GM12878 (cell line): ENCODE measurements at regions not wholly inside any gene's neighbourhood (a gene's known extent, or its start where the extent isn't known, plus 50 kb on each side); places are given as distances from the start of the nearest gene placed in this dataset.

Experiments used
- ATAC-seq: fragments of 200-7000 bp; cut with Tn5 transposase; 3 replicates; pipeline ENCODE4 v1.9.1; 2020; ENCODE audit warnings: mild to moderate bottlenecking, moderate library complexity
- BruUV-seq: library from RNA; stranded (reverse); fragments of 400-500 nt; replicated peaks from 2 replicates; lab custom pipeline; 2021; lab: Mats Ljungman, UMichigan
- CTCF ChIA-PET: fragments of 300-600 bp; sonication (Branson Sonifier 250); formaldehyde crosslinking; extraction: SDS; loops from one replicate; lab custom pipeline; 2021; ENCODE audit warnings: inconsistent platforms; lab: Yijun Ruan, JAX
- POLR2A ChIA-PET: fragments of 350-600 bp; formaldehyde crosslinking; extraction: SDS; loops from one replicate; lab custom pipeline; 2021; ENCODE audit warnings: inconsistent platforms; lab: Charles Lee
- RAD21 ChIA-PET: fragments of 300-600 bp; sonication (Branson Sonifier 250); formaldehyde crosslinking; loops from one replicate; lab custom pipeline; 2023; ENCODE audit warnings: antibody characterized with exemption; ENCODE audit not compliant: unreplicated experiment; lab: Charles Lee
- SMC1A ChIA-PET: fragments of 300-600 bp; sonication (Branson Sonifier 250); formaldehyde crosslinking; loops from one replicate; lab custom pipeline; 2023; ENCODE audit not compliant: unreplicated experiment, uncharacterized antibody; lab: Charles Lee
- DNase-seq: peaks from one replicate; pipeline ENCODE4 v3.0.0-alpha.2; 2011; ENCODE audit warnings: low read depth, low spot score
- FAIRE-seq: peaks from 3 replicates; lab custom pipeline; 2011; peaks lifted over from hg19 to GRCh38; lab: Jason Lieb, UNC
- H2AFZ ChIP-seq: 2 replicates; pipeline ENCODE4 v1.6.0; 2011; ENCODE audit warnings: low read depth, low read length, control low read depth; ENCODE audit not compliant: control insufficient read depth
- H3K27ac ChIP-seq: 2 replicates; pipeline ENCODE4 v1.5.1; 2011; ENCODE audit warnings: control low read depth; ENCODE audit not compliant: control insufficient read depth, insufficient read depth
- H3K27me3 ChIP-seq, 2 experiments: replicated peaks in 1 of 2; 2 replicates each; pipeline versions ENCODE4 v1.6.0 to v1.6.1; 2011; ENCODE audit warnings: low read length in 1 of 2; ENCODE audit not compliant: control insufficient read depth in 2 of 2, insufficient read depth in 2 of 2
- H3K36me3 ChIP-seq, 2 experiments: 2 replicates each; pipeline ENCODE4 v1.5.1; 2011; ENCODE audit warnings: low read length in 1 of 2; ENCODE audit not compliant: control insufficient read depth in 2 of 2, insufficient read depth in 2 of 2
- H3K4me1 ChIP-seq: 2 replicates; pipeline ENCODE4 v1.6.1; 2011; ENCODE audit warnings: mild to moderate bottlenecking, low read length, moderate library complexity, mixed read lengths; ENCODE audit not compliant: control insufficient read depth, insufficient read depth
- H3K4me2 ChIP-seq: 2 replicates; pipeline ENCODE4 v1.6.0; 2011; ENCODE audit warnings: control low read depth; ENCODE audit not compliant: control insufficient read depth, insufficient read depth
- H3K4me3 ChIP-seq: fragments of 200-600 bp; sonication (generic); 2 replicates; pipeline ENCODE4 v1.5.1; 2016
- H3K79me2 ChIP-seq: 2 replicates; pipeline ENCODE4 v1.6.0; 2011; ENCODE audit warnings: low read length; ENCODE audit not compliant: control insufficient read depth, insufficient read depth
- H3K9ac ChIP-seq: 2 replicates; pipeline ENCODE4 v1.8.0; 2011; ENCODE audit warnings: low read length, control low read depth, mixed read lengths; ENCODE audit not compliant: control insufficient read depth, insufficient read depth
- H3K9me3 ChIP-seq: replicated peaks from 3 replicates; pipeline ENCODE4 v1.5.1; 2011; ENCODE audit warnings: mild to moderate bottlenecking, low read length; ENCODE audit not compliant: control insufficient read depth, insufficient read depth
- H4K20me1 ChIP-seq: 2 replicates; pipeline ENCODE4 v1.6.0; 2011; ENCODE audit not compliant: control insufficient read depth, insufficient read depth
- DPF2 ChIP-seq: fragments of 450-650 bp; IDR thresholded peaks from 2 replicates; pipeline ENCODE4 v1.6.1; 2017; ENCODE audit warnings: mild to moderate bottlenecking
- EZH2 ChIP-seq: IDR thresholded peaks from 2 replicates; pipeline ENCODE4 v1.6.1; 2012; ENCODE audit warnings: low read depth, mild to moderate bottlenecking, control low read depth, inconsistent platforms, low read length, borderline replicate concordance; ENCODE audit not compliant: control insufficient read depth
- HDAC2 ChIP-seq: fragments of 200-600 bp; sonication (generic); IDR thresholded peaks from 2 replicates; pipeline ENCODE4 v1.6.1; 2017
- MYC ChIP-seq: IDR thresholded peaks from 2 replicates; pipeline ENCODE4 v1.6.1; 2011; ENCODE audit warnings: mild to moderate bottlenecking, low read length, moderate library complexity, inconsistent platforms; ENCODE audit not compliant: insufficient read depth, insufficient replicate concordance, insufficient read length, severe bottlenecking
- NFXL1 ChIP-seq: fragments of 450-650 bp; IDR thresholded peaks from 2 replicates; pipeline ENCODE4 v1.6.1; 2017; ENCODE audit warnings: antibody characterized with exemption, mild to moderate bottlenecking, borderline replicate concordance
- PAX8 ChIP-seq: fragments of 450-650 bp; IDR thresholded peaks from 2 replicates; pipeline ENCODE4 v1.6.1; 2017; ENCODE audit warnings: mild to moderate bottlenecking, moderate library complexity
- POLR2A ChIP-seq: IDR thresholded peaks from 2 replicates; pipeline ENCODE4 v1.6.1; 2011; ENCODE audit warnings: low read depth, mild to moderate bottlenecking, low read length
- SMAD1 ChIP-seq: fragments of 450-650 bp; IDR thresholded peaks from 2 replicates; pipeline ENCODE4 v1.6.1; 2018; ENCODE audit warnings: mild to moderate bottlenecking, low read depth; ENCODE audit not compliant: partially characterized antibody
- SPI1 ChIP-seq: IDR thresholded peaks from 2 replicates; pipeline ENCODE4 v1.6.1; 2011; ENCODE audit warnings: low read depth, mild to moderate bottlenecking, low read length, moderate library complexity, borderline replicate concordance; ENCODE audit not compliant: insufficient read depth
- WGBS: methylation state at CpG from one replicate; pipeline ENCODE4 v1.1.6; 2016; ENCODE audit warnings: low lambda C conversion rate; ENCODE audit not compliant: insufficient replicate concordance, insufficient coverage; ENCODE audit errors: missing lambda C conversion rate; 5-methylcytosine and 5-hydroxymethylcytosine counted together
- in situ Hi-C: fragments of 300-500 bp; cut with MboI; formaldehyde crosslinking; loops from 9 replicates; pipeline ENCODE4 v1.14.3; 2018; ENCODE audit warnings: mixed read lengths
- intact Hi-C: fragments of 100-400 bp; cut with micrococcal nuclease; formaldehyde crosslinking; loops from one replicate; pipeline ENCODE4 v1.14.2; 2022; ENCODE audit not compliant: unreplicated experiment

GRCh38 chr14:25843481-25844470 lies 754.1 kb downstream of the NOVA1 start:
- H3K79me2 ChIP-seq, result no peaks in the 10 kb centered on the region
- intact Hi-C loops, result no loop called here
- no peak for TF ChIP-seq EZH2
- no peak for TF ChIP-seq POLR2A
- TF ChIP-seq NFXL1, result no peak
- no peak for TF ChIP-seq PAX8
- TF ChIP-seq MYC, result no peak
- no peak for TF ChIP-seq HDAC2
- no peak for TF ChIP-seq DPF2
- no peak for TF ChIP-seq SPI1
- no peak for TF ChIP-seq SMAD1
- RAD21 ChIA-PET, result no interaction called here
- SMC1A ChIA-PET, result no interaction called here
- no peak for ATAC-seq
- no peaks in the 10 kb centered on the region for H3K36me3 ChIP-seq
- no peaks in the 10 kb centered on the region for H4K20me1 ChIP-seq
- H3K4me2 ChIP-seq, result no peak overlapping the region
- BruUV-seq, result no TSS peak
- H3K4me1 ChIP-seq, result no peaks in the 10 kb centered on the region
- in situ Hi-C loops, result no loop called here
- CTCF ChIA-PET, result no interaction called here
- DNase-seq, result no peak
- H3K9ac ChIP-seq, result no peak overlapping the region
- 7% methylated on average over 5 of the region's 5 CpGs for WGBS
- no peak overlapping the region for H3K27ac ChIP-seq
- H3K4me3 ChIP-seq, result no peak overlapping the region
- H3K27me3 ChIP-seq, result no peaks in the 10 kb centered on the region
- no peak for FAIRE-seq
- H3K9me3 ChIP-seq, result no peaks in the 10 kb centered on the region
- POLR2A ChIA-PET, result no interaction called here
- H2AFZ ChIP-seq, result no peak overlapping the region
